SKM-1 treated with dmso at 0.1 percent for 144 hours (cell line): ENCODE measurements at regions not wholly inside any gene's neighbourhood (a gene's known extent, or its start where the extent isn't known, plus 50 kb on each side); places are given as distances from the start of the nearest gene placed in this dataset.
"Not testable (repeated sequence)": the region's sequence is repeated elsewhere in the genome, so short reads cannot be mapped to it uniquely, and the experiment has no call there.

ENCODE experiments used
- DNase-seq: peaks from one replicate; lab custom pipeline; 2025; ENCODE audit not compliant: unreplicated experiment; lab: John Stamatoyannopoulos, UW

- no peak for DNase-seq
These were observed 305.0 kb upstream of the MMADHC start for GRCh38 chr2:149892563-149892962.

- DNase-seq, result no peak
These were observed 298.4 kb upstream of the MMADHC start for GRCh38 chr2:149885946-149886345.

- no peak for DNase-seq
These were observed 297.9 kb upstream of the MMADHC start for GRCh38 chr2:149885468-149885867.

GRCh38 chr2:149884871-149885270, 297.3 kb upstream of the MMADHC start:
- no peak for DNase-seq

GRCh38 chr2:149877913-149878312, 290.3 kb upstream of the MMADHC start:
- no peak for DNase-seq

GRCh38 chr2:149877074-149877473, 289.5 kb upstream of the MMADHC start:
- no peak for DNase-seq

- DNase-seq, result no peak
These were observed 286.4 kb upstream of the MMADHC start for GRCh38 chr2:149873936-149874335.

- no peak for DNase-seq
These were observed 285.1 kb upstream of the MMADHC start for GRCh38 chr2:149872638-149873150.

GRCh38 chr2:149872041-149872440, 284.5 kb upstream of the MMADHC start:
- DNase-seq, result no peak

GRCh38 chr2:149871091-149871885, 283.7 kb upstream of the MMADHC start:
- no peak for DNase-seq

GRCh38 chr2:149863227-149863626, 275.7 kb upstream of the MMADHC start:
- DNase-seq, result no peak

GRCh38 chr2:149861034-149861433, 273.5 kb upstream of the MMADHC start:
- DNase-seq, result peak; percentile 45

GRCh38 chr2:149860276-149860921, 272.8 kb upstream of the MMADHC start:
- DNase-seq, result no peak

- DNase-seq, result peak; percentile 86
These were observed 271.5 kb upstream of the MMADHC start for GRCh38 chr2:149858901-149859634.

- DNase-seq, result no peak
These were observed 270.6 kb upstream of the MMADHC start for GRCh38 chr2:149858216-149858615.

- no peak for DNase-seq
These were observed 269.8 kb upstream of the MMADHC start for GRCh38 chr2:149857344-149857743.

- DNase-seq, result not testable (repeated sequence)
These were observed 268.3 kb upstream of the MMADHC start for GRCh38 chr2:149855859-149856258.

- DNase-seq, result no peak
These were observed 262.0 kb upstream of the MMADHC start for GRCh38 chr2:149849591-149849990.

GRCh38 chr2:149849136-149849535, 261.6 kb upstream of the MMADHC start:
- no peak for DNase-seq

GRCh38 chr2:149841396-149841795, 253.8 kb upstream of the MMADHC start:
- no peak for DNase-seq

GRCh38 chr2:149832324-149832723, 244.7 kb upstream of the MMADHC start:
- no peak for DNase-seq
